ENCODE measurements at regions not wholly inside any gene's neighbourhood (a gene's known extent, or its start where the extent isn't known, plus 50 kb on each side); places are given as distances from the start of the nearest gene placed in this dataset.

DNA sequence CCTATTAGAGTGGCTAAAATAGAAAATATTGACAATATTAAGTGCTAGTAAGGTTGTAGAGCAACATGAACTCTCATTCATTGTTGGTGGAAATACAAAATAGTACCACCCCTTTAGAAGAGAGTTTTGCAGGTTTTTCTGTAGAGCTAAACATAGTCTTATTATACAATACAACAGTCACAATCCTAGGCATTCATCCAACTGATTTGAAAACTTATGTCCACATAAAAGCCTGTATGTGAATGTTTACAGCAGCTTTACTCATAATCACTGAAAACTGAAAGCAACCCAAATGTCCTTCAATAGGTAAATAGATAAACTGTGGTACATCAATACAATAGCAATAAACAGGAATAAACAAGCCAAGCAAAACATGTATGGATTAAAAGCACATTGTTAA, 127.2 kb upstream of the PRNP start:
- Histone ChIP-seq H3K14ac (ENCODE audit: insufficient read length) (no peak overlapping the region), H3K27me3 (replicated peaks in 1 of 4; ENCODE audit: control insufficient read depth in 3 of 4, extremely low read depth in 1 of 4, insufficient read depth in 3 of 4, low read length in 3 of 4) (no peaks in the 10 kb centered on the region), H4K5ac (ENCODE audit: insufficient read length, low read depth, low read length) (no peak overlapping the region), H3K27ac (ENCODE audit: low read depth, low read length) (no peak overlapping the region), H3K9me3 (ENCODE audit: insufficient read depth in 2 of 2, low read depth in 1 of 2, low read length in 1 of 2) (no peaks in the 10 kb centered on the region), H3K23ac (ENCODE audit: insufficient read length) (no peak overlapping the region), H2BK12ac (ENCODE audit: low read depth, low read length) (no peak overlapping the region), H4K91ac (replicated peaks; ENCODE audit: insufficient read length, low read length) (no peak overlapping the region), H3K4me1 (replicated peaks in 1 of 4; ENCODE audit: control insufficient read depth in 3 of 4, insufficient read depth in 4 of 4, low read length in 3 of 4) (no peaks in the 10 kb centered on the region), H3K79me2 (ENCODE audit: control insufficient read depth in 1 of 2, insufficient read depth in 2 of 2, low read length in 2 of 2) (no peaks in the 10 kb centered on the region), H2BK120ac (replicated peaks; ENCODE audit: low read depth, low read length) (no peak overlapping the region), H2BK20ac (ENCODE audit: low read length) (no peak overlapping the region), H2AK5ac (ENCODE audit: low read depth, low read length) (no peak overlapping the region), H2AFZ (ENCODE audit: low read length) (no peak overlapping the region), H4K8ac (ENCODE audit: extremely low read depth, insufficient read depth, low read length) (no peak overlapping the region), H3K4ac (replicated peaks; ENCODE audit: insufficient read length, low read depth, low read length) (no peak overlapping the region), H2BK15ac (ENCODE audit: low read length) (no peak overlapping the region), H4K20me1 (replicated peaks in 1 of 2; ENCODE audit: control insufficient read depth in 1 of 2, insufficient read depth in 2 of 2, low read length in 2 of 2) (no peaks in the 10 kb centered on the region), H3K9ac (replicated peaks in 1 of 4; ENCODE audit: extremely low read depth in 1 of 4, low read depth in 3 of 4, low read length in 3 of 4) (no peak overlapping the region), H3K4me3 (ENCODE audit: extremely low read depth in 1 of 4, insufficient read depth in 2 of 4, low read depth in 3 of 4, low read length in 4 of 4) (no peak overlapping the region), H3K4me2 (ENCODE audit: insufficient read depth in 1 of 2, low read depth in 2 of 2, low read length in 2 of 2) (no peak overlapping the region), H3K56ac (replicated peaks; ENCODE audit: insufficient read length, low read depth, low read length) (no peak overlapping the region), H3K79me1 (ENCODE audit: low read depth, low read length) (no peaks in the 10 kb centered on the region), H3K18ac (ENCODE audit: extremely low read depth, low read length) (no peak overlapping the region), H3K23me2 (ENCODE audit: low read depth, low read length) (no peaks in the 10 kb centered on the region), H3K36me3 (ENCODE audit: control insufficient read depth in 2 of 4, insufficient read depth in 4 of 4, low read length in 3 of 4) (no peaks in the 10 kb centered on the region), H2BK5ac (ENCODE audit: low read depth, low read length) (no peak overlapping the region)
- no peak for DNase-seq (ENCODE audit: low read depth in 1 of 2, low spot score in 2 of 2)
- CTCF ChIA-PET (ENCODE audit: partially characterized antibody), result interaction anchor here (1.1 kb wide), 2 partner anchors 9 to 22 kb away, joined by 3 read pairs; no protein-coding TSS in a partner anchor
- TF ChIP-seq YY1 (IDR thresholded peaks at IDR 0.05; ENCODE audit: low read depth, low read length), result no peak
- no peak for TF ChIP-seq CEBPB (IDR thresholded peaks at IDR 0.05; ENCODE audit: low read depth, low read length)
- TF ChIP-seq, protein P1, sequence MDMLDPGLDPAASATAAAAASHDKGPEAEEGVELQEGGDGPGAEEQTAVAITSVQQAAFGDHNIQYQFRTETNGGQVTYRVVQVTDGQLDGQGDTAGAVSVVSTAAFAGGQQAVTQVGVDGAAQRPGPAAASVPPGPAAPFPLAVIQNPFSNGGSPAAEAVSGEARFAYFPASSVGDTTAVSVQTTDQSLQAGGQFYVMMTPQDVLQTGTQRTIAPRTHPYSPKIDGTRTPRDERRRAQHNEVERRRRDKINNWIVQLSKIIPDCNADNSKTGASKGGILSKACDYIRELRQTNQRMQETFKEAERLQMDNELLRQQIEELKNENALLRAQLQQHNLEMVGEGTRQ (IDR thresholded peaks at IDR 0.05; ENCODE audit: low read length), result no peak
- TF ChIP-seq SUZ12 (IDR thresholded peaks at IDR 0.05; ENCODE audit: low read length), result no peak
- no peak for TF ChIP-seq RAD21 (IDR thresholded peaks at IDR 0.05 in 1 of 2, conservative IDR thresholded peaks at IDR 0.05 in 1 of 2; ENCODE audit: low read depth in 2 of 2, low read length in 2 of 2)
- TF ChIP-seq BACH1 (IDR thresholded peaks at IDR 0.05; ENCODE audit: low read length), result no peak
- no peak for FAIRE-seq
- POLR2A ChIA-PET (ENCODE audit: partially characterized antibody), result no interaction called here

Data from H1 (cell line).